ENCODE measurements at regions not wholly inside any gene's neighbourhood (a gene's known extent, or its start where the extent isn't known, plus 50 kb on each side); places are given as distances from the start of the nearest gene placed in this dataset.

- no peaks in the 10 kb centered on the region for H3K4me1 ChIP-seq (ENCODE audit: control insufficient read depth in 1 of 2, insufficient read depth in 2 of 2, low read length in 2 of 2)
- Mint-ChIP-seq H3K9me3 (peaks cover 0 to 7% (median 4%) of the 10 kb centered on the region in 7 donors), H3K27ac (no peak overlapping the region), H3K27me3 (ENCODE audit: low read depth in 3 of 3) (peaks cover 0 to 2% (median 1%) of the 10 kb centered on the region in 3 donors), H3K4me3 (no peak overlapping the region), H3K36me3 (no peaks in the 10 kb centered on the region), H3K4me1 (no peaks in the 10 kb centered on the region)
- H2AFZ ChIP-seq (ENCODE audit: insufficient read depth, low read depth, low read length, poor library complexity, severe bottlenecking) = no peak overlapping the region
- no peak overlapping the region for H3K4me2 ChIP-seq (replicated peaks; ENCODE audit: extremely low read depth, low read length, poor library complexity, severe bottlenecking)
- 48% methylated on average over 2 of the region's 3 CpGs for WGBS (ENCODE audit: insufficient coverage)
- TF ChIP-seq CTCF (IDR thresholded peaks at IDR 0.05) = no peak
- no peaks in the 10 kb centered on the region for H3K36me3 ChIP-seq (replicated peaks in 1 of 2; ENCODE audit: control insufficient read depth in 1 of 2, insufficient read depth in 2 of 2, low read length in 2 of 2)
- H3K27me3 ChIP-seq (ENCODE audit: control insufficient read depth in 2 of 2, insufficient read depth in 2 of 2, low read length in 2 of 2) = no peaks in the 10 kb centered on the region
- H3K79me2 ChIP-seq (ENCODE audit: insufficient read depth, low read length) = no peaks in the 10 kb centered on the region
- no peak overlapping the region for H3K27ac ChIP-seq (ENCODE audit: low read depth in 1 of 2, low read length in 2 of 2)
- intact Hi-C loops (cut with micrococcal nuclease) = no loop called here
- no peak overlapping the region for H3K4me3 ChIP-seq (replicated peaks in 1 of 3; ENCODE audit: low read depth in 2 of 3, low read length in 3 of 3)
- DNase-seq = no peak
- H3K9ac ChIP-seq (ENCODE audit: insufficient read depth, low read length, poor library complexity, severe bottlenecking) = no peak overlapping the region
- no peaks in the 10 kb centered on the region for H4K20me1 ChIP-seq (ENCODE audit: insufficient read depth, low read length)
- no peaks in the 10 kb centered on the region for H3K9me3 ChIP-seq (replicated peaks in 1 of 2; ENCODE audit: control insufficient read depth in 1 of 2, insufficient read depth in 1 of 2, low read length in 2 of 2)
These were observed 691.0 kb upstream of the SEL1L start for GRCh38 chr14:82224610-82225009.

DNA sequence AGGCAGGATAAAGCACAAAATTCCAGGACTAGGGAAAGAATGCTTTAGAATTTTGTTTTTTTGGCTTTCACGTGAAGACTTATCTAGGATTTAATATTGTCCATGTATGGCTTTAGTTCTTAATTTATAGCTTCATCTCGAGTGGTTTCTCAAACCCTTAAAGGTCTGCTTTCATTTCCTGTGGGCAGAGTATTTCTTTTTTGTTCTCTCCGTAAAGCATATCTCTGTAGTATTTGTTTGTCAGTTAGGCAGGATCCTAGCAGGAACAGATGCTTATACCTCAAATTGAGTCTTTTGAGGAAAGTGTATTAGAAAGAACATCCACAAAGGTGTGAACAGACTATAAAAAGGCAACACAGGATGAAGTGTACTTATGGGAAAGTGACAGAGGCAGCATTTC, 697.1 kb upstream of the SEL1L start:
- TF ChIP-seq CTCF (IDR thresholded peaks at IDR 0.05) = no peak
- Histone ChIP-seq H2AFZ (ENCODE audit: insufficient read depth, low read depth, low read length, poor library complexity, severe bottlenecking) (no peak overlapping the region), H3K4me3 (replicated peaks in 1 of 3; ENCODE audit: low read depth in 2 of 3, low read length in 3 of 3) (no peak overlapping the region), H3K9ac (ENCODE audit: insufficient read depth, low read length, poor library complexity, severe bottlenecking) (no peak overlapping the region), H3K27ac (ENCODE audit: low read depth in 1 of 2, low read length in 2 of 2) (no peak overlapping the region), H3K9me3 (replicated peaks in 1 of 2; ENCODE audit: control insufficient read depth in 1 of 2, insufficient read depth in 1 of 2, low read length in 2 of 2) (no peaks in the 10 kb centered on the region), H3K79me2 (ENCODE audit: insufficient read depth, low read length) (no peaks in the 10 kb centered on the region), H3K4me2 (replicated peaks; ENCODE audit: extremely low read depth, low read length, poor library complexity, severe bottlenecking) (no peak overlapping the region), H3K27me3 (ENCODE audit: control insufficient read depth in 2 of 2, insufficient read depth in 2 of 2, low read length in 2 of 2) (no peaks in the 10 kb centered on the region), H4K20me1 (ENCODE audit: insufficient read depth, low read length) (no peaks in the 10 kb centered on the region), H3K36me3 (replicated peaks in 1 of 2; ENCODE audit: control insufficient read depth in 1 of 2, insufficient read depth in 2 of 2, low read length in 2 of 2) (no peaks in the 10 kb centered on the region), H3K4me1 (ENCODE audit: control insufficient read depth in 1 of 2, insufficient read depth in 2 of 2, low read length in 2 of 2) (no peaks in the 10 kb centered on the region)
- no peaks in the 10 kb centered on the region for H3K4me1 Mint-ChIP-seq
- no CpG with 5 or more reads among the region's 3 CpGs for WGBS (ENCODE audit: insufficient coverage)
- peaks cover 0 to 3% (median 0%) of the 10 kb centered on the region in 7 donors for H3K9me3 Mint-ChIP-seq
- H3K36me3 Mint-ChIP-seq = no peaks in the 10 kb centered on the region
- no peaks in the 10 kb centered on the region for H3K27me3 Mint-ChIP-seq (ENCODE audit: low read depth in 3 of 3)
- DNase-seq = no peak
- intact Hi-C loops (cut with micrococcal nuclease) = no loop called here
- no peak overlapping the region for H3K27ac Mint-ChIP-seq
- no peak overlapping the region for H3K4me3 Mint-ChIP-seq

All from CD14-positive monocyte (primary cell).